HG03571 (cell line): ENCODE measurements at regions not wholly inside any gene's neighbourhood (a gene's known extent, or its start where the extent isn't known, plus 50 kb on each side); places are given as distances from the start of the nearest gene placed in this dataset.
"Not testable (repeated sequence)": the region's sequence is repeated elsewhere in the genome, so short reads cannot be mapped to it uniquely, and the experiment has no call there.

Experiments
- ATAC-seq: cut with Tn5 transposase; IDR thresholded peaks from one replicate; pipeline ENCODE4 v1.9.1; 2021; ENCODE audit not compliant: unreplicated experiment

- not testable (repeated sequence) for ATAC-seq
These were observed 75.8 kb upstream of the VKORC1L1 start for GRCh38 chr7:65797086-65797485.

- not testable (repeated sequence) for ATAC-seq
These were observed 75.3 kb upstream of the VKORC1L1 start for GRCh38 chr7:65797566-65797965.

GRCh38 chr7:65798111-65799075, 74.5 kb upstream of the VKORC1L1 start:
- peak; percentile 97 for ATAC-seq

- ATAC-seq = not testable (repeated sequence)
These were observed 72.7 kb upstream of the VKORC1L1 start for GRCh38 chr7:65800191-65800590.

- ATAC-seq = no peak
These were observed 72.0 kb upstream of the VKORC1L1 start for GRCh38 chr7:65800890-65801341.

GRCh38 chr7:65804887-65805286, 68.0 kb upstream of the VKORC1L1 start:
- ATAC-seq = no peak

- not testable (repeated sequence) for ATAC-seq
These were observed 65.8 kb upstream of the VKORC1L1 start for GRCh38 chr7:65807067-65807466.

- peak; percentile 93 for ATAC-seq
These were observed 63.5 kb upstream of the VKORC1L1 start for GRCh38 chr7:65809259-65809981.

GRCh38 chr7:65809982-65810288, 62.9 kb upstream of the VKORC1L1 start:
- ATAC-seq = peak; percentile 37

GRCh38 chr7:65812281-65812680, 60.6 kb upstream of the VKORC1L1 start:
- no peak for ATAC-seq

- not testable (repeated sequence) for ATAC-seq
These were observed 58.2 kb upstream of the VKORC1L1 start for GRCh38 chr7:65814556-65815167.

GRCh38 chr7:65820287-65820950, 52.5 kb upstream of the VKORC1L1 start:
- no peak for ATAC-seq
